GM18868 (cell line): ENCODE measurements at regions not wholly inside any gene's neighbourhood (a gene's known extent, or its start where the extent isn't known, plus 50 kb on each side); places are given as distances from the start of the nearest gene placed in this dataset.
"Not testable (repeated sequence)": the region's sequence is repeated elsewhere in the genome, so short reads cannot be mapped to it uniquely, and the experiment has no call there.

Experiments
- ATAC-seq: cut with Tn5 transposase; IDR thresholded peaks from one replicate; pipeline ENCODE4 v1.9.1; 2021; ENCODE audit warnings: mild to moderate bottlenecking, moderate library complexity; ENCODE audit not compliant: unreplicated experiment

DNA sequence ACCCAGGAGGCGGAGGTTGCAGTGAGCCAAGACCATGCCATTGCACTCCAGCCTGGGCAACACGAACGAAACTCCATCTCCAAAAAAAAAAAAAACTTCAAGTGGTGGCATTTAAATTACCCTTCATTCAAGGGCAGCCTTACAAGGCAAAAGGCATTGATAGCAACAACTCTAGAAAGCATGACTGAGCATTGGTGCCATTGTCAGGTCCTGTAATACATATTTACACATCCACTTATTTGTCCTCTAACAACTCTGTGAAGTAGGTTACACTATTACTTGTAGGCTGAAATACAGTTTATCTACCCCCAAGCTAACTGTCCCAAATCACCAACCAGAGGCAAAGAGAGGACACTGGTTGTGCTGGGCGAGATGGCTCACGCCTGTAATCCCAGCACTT, 52.7 kb upstream of the LARP1 start:
- no peak for ATAC-seq

DNA sequence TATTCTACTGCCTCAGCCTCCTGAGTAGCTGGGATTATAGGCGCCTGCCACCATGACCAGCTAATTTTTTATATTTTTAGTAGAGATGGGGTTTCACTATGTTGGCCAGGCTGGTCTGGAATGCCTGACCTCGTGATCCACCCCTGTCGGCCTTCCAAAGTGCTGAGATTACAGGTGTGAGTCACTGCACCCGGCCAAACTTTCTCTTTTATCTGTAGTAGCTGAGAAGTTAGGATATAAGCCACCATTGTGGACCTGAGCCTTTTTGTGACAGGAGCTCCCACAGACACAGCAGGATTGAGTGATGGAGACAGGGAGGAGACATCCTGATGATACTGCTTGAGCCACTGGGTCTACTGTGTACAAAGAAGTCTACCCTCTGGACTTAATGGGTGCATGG, 53.5 kb upstream of the LARP1 start:
- ATAC-seq = not testable (repeated sequence)

GRCh38 chr5:154701181-154701580, 54.0 kb upstream of the LARP1 start:
- ATAC-seq = no peak

- not testable (repeated sequence) for ATAC-seq
These were observed 54.8 kb upstream of the LARP1 start for GRCh38 chr5:154700289-154700928.

- no peak for ATAC-seq
These were observed 56.4 kb upstream of the LARP1 start for GRCh38 chr5:154698763-154699162.

- no peak for ATAC-seq
These were observed 57.8 kb upstream of the LARP1 start for GRCh38 chr5:154697371-154697770.

GRCh38 chr5:154696891-154697290, 58.3 kb upstream of the LARP1 start:
- ATAC-seq = no peak

- ATAC-seq = no peak
These were observed 61.0 kb upstream of the LARP1 start for GRCh38 chr5:154694159-154694558.

DNA sequence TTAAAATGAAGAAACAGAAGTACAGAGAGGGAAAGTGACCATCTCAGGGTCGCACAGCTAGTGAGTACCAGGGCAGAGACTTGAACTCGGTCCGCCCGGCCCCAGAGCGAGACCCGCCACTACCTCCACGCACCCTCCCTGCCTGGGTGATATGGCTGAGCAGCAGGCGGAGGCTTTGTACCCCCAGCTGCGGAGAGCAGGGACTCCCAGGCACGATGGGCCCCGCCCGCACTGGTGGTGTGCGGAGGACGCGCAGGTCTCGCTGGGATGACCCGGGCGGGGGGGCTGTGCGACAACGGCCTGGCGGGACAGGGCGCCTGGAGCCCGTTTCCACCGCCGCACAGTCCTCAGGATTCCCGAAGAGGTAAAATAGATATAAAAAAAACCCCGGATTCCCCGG, 64.7 kb upstream of the LARP1 start:
- ATAC-seq = no peak

DNA sequence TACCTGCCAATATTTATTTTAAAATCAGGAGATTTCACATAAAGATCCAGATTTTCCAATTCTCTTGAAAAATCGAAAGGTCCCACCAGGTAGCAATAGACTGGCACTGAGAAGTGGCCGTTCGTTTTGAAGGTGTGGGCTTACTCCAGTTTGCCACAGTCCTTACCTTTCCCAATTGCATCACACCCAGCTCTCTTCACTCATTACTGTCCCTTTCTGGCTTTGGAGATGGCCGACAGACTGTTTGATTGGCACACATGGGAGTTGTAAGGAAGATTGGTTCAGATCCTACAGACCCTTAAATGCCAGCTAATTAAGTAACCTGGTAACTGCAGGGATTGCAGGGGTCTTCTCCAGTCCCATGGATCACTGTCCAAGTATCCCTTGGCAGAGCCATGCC, 68.7 kb upstream of the LARP1 start:
- ATAC-seq = no peak

DNA sequence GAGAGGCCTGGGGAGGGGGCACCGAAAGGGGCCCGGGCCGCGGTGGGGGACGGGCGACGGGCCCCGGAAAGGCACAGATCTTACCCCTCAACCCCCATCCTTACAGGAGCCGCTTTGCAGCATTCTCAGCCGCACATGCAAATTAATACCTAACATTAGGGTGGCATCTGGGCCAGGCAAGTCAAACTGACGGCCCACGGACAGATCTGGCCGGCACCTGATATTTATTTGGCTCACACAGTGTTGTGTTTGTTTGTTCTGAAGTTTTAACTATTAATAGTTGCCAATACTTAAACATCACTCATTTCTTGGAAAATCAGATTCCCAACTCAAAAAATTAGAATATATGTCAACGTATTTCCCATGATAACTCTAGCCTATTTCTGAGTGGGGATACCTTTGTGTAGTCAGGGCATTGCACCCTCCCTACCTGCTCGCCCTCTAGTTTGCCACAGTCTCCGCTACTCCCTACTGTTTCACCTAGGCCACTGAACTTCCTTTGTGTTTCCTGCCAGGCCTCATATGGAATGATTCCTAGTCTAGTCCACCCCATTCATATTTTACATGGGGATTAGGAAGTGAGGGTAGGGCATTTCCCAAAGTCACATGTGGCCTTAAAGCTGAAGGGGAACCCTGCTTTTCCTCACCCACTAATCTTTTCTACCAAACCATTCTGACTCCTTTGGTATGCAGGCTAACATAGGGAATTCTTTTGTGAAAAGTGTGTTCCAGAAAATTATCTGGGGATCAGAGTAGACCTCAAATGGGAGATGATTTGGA, 71.9 kb upstream of the LARP1 start:
- peak; percentile 50 for ATAC-seq

- no peak for ATAC-seq
These were observed 75.7 kb upstream of the LARP1 start for GRCh38 chr5:154679501-154679900.

- ATAC-seq = no peak
These were observed 77.3 kb upstream of the LARP1 start for GRCh38 chr5:154677921-154678320.

- no peak for ATAC-seq
These were observed 78.7 kb upstream of the LARP1 start for GRCh38 chr5:154676508-154676907.

- no peak for ATAC-seq
These were observed 81.1 kb upstream of the LARP1 start for GRCh38 chr5:154674029-154674428.

GRCh38 chr5:154673506-154673905, 81.7 kb upstream of the LARP1 start:
- ATAC-seq = no peak

DNA sequence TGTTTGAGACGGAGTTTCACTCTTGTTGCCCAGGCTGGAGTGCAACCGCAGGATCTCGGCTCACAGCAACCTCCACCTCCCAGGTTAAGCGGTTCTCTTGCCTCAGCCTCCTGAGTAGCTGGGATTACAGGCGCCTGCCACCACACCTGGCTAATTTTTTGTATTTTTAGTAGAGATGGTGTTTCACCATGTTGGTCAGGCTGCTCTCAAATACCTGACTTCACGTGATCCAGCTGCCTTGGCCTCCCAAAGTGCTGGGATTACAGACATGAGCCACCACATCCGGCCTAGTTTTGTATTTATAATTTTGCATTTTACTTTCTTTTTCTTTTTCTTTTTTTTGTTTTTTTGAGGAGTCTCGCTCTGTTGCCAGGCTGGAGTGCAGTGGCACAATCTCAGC, 85.3 kb upstream of the LARP1 start:
- not testable (repeated sequence) for ATAC-seq

DNA sequence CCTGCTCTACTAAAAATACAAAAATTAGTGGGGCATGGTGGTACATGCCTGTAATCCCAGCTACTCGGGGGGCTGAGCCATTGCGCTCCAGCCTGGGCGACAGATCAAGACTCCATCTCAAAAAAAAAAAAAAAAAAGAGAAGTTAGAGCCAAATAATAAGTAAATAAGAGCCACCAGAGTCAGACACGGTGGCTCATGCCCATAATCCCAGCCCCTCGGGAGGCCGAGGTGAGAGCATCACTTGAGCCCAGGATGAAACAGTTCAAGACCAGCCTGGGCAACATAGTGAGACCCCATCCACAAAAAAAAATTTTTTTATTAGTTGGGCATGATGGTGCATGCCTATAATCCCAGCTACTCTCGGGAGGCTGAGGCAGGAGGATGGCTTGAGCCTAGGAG, 85.8 kb upstream of the LARP1 start:
- no peak for ATAC-seq

DNA sequence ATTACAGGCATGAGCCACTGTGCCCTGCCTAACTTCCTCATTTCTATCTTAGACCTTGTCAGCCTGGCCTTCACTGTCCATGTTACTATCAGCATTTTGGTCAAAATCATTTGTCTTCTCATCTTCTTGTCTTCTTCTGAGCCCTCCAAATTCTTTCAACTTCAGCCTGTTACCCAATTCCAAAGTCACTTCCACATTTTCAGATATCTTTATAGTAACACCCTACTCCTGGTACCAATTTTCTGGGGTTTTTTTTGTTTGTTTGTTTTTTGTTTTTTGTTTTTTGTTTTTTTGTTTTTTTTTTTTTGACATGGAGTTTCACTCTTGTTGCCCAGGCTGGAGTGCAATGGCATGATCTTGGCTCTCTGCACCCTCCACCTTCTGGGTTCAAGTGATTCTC, 90.3 kb upstream of the LARP1 start:
- ATAC-seq = no peak

- no peak for ATAC-seq
These were observed 91.8 kb upstream of the LARP1 start for GRCh38 chr5:154663424-154663823.

DNA sequence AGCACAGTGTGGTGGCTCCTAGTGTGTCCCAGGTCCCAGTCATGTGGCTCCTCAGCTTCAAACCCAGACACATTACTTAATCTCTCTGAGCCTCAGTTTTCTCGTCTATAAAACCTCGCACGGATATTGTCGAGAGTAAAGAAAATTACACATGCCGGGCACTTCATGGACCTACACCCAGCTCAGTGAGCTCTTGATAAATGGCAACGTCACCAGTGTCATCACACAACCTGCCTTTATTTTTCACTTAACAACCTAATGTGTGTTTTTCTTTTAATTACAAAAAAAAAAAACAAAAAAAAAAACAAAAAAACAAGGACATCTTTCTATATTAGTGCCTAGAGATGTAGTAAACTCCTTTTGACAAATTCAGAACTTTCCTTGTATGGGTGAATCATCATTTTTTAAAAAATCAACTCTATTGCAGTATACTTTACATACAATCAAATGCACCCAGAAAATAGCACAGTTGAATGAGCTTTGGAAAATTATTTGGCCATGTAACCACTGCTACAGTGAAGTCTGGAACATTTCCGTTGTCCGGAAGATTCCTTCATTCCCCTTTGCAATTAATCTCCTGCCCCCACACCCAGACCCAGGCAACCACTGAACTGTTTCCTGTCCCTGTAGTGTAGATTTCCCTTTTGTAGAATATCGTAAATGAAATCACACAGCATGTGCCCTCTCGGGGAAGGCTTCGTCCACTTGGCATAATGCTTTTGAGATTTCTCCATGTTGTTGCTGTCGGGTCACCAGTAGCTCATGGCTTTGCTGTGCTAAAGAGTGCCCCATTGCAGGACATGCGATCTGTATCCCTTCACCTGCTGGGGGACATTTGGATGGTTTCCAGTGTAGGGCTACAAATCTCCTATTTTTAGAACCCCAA, 100.4 kb upstream of the LARP1 start:
- ATAC-seq = no peak
